ENCODE measurements at regions not wholly inside any gene's neighbourhood (a gene's known extent, or its start where the extent isn't known, plus 50 kb on each side); places are given as distances from the start of the nearest gene placed in this dataset.

DNA sequence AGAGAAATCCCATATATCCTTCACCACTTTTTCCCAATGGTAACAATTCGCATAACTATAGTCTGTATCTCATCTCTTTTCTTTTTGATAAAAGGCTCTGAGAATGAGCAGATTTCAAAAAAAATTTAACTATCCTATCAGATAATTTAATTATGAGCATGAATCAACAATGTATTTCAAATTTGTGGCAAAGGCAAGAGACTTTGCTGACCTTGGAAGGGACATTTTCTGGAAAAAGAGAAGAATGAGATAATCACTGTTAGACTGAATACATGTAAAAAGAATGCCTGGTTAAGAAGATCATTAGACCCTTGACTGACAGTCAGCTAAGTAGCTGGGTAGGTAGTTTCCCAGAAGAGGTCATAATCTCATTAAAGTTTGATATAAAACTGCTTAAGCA lies 428.4 kb upstream of the XYLT1 start:
- Histone ChIP-seq H3K4me1 (ENCODE audit: control insufficient read depth in 1 of 2, insufficient read depth in 2 of 2, low read length in 2 of 2) (no peaks in the 10 kb centered on the region), H3K27me3 (ENCODE audit: low read depth, low read length) (no peaks in the 10 kb centered on the region), H3K36me3 (ENCODE audit: control insufficient read depth in 1 of 2, insufficient read depth in 2 of 2, low read length in 2 of 2) (no peaks in the 10 kb centered on the region), H3K9me3 (ENCODE audit: control insufficient read depth in 1 of 2, low read length in 2 of 2) (peaks cover 0 to 1% of the 10 kb centered on the region in 2 donors), H3K4me3 (ENCODE audit: low read depth in 1 of 2, low read length in 2 of 2) (no peak overlapping the region), H3K27ac (ENCODE audit: low read length) (no peak overlapping the region)

DNA sequence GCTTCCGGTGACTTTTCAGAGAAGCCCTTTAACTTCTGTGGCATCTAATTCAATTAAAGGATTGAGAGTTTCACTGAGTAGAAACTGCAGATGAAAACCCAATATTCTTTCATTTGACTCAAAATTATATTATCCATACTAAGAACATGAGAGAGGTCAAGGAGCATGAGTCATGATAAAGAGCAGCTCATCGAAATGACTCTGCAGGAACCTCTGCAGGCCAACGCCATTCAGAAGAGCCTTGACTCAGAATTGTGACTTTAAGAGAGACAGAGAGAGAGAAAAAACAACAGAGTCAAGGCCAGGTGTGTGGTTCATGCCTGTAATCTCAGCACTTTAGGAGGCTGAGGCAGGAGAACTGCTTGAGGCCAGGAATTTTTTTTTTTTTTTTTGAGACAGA lies 417.2 kb upstream of the XYLT1 start:
- no peak overlapping the region for H3K4me3 ChIP-seq (ENCODE audit: low read depth in 1 of 2, low read length in 2 of 2)
- H3K27ac ChIP-seq (ENCODE audit: low read length), result no peak overlapping the region
- no peaks in the 10 kb centered on the region for H3K9me3 ChIP-seq (ENCODE audit: control insufficient read depth in 1 of 2, low read length in 2 of 2)
- H3K36me3 ChIP-seq (ENCODE audit: control insufficient read depth in 1 of 2, insufficient read depth in 2 of 2, low read length in 2 of 2), result no peaks in the 10 kb centered on the region
- no peaks in the 10 kb centered on the region for H3K4me1 ChIP-seq (ENCODE audit: control insufficient read depth in 1 of 2, insufficient read depth in 2 of 2, low read length in 2 of 2)
- H3K27me3 ChIP-seq (ENCODE audit: low read depth, low read length), result no peaks in the 10 kb centered on the region

DNA sequence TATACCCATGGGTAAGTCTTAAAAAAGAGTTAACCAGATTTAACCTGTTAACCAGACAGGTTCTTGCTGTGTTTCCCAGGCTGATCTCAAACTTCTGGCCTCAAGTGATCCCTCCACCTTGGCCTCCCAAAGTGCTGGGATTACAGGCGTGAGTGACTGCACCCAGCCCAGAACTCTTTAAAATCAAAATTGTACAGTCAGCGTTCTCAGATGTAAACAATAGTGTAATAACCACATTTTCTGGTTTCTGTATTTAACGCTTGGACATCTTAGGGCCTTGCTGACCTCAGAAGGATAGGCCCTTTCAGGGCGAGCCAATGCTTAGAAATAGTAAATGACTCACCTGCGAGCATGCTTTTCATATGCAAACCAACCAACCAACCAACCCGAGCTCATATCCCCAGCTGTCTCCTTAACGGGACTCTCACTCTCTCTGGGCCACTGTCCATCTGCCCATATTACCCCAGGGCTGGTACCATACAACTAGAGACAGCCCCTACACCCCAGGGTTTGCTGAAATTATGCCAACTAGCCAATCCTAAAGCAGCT lies 415.0 kb upstream of the XYLT1 start:
- no peaks in the 10 kb centered on the region for H3K27me3 ChIP-seq (ENCODE audit: low read depth, low read length)
- H3K27ac ChIP-seq (ENCODE audit: low read length), result no peak overlapping the region
- H3K4me1 ChIP-seq (ENCODE audit: control insufficient read depth in 1 of 2, insufficient read depth in 2 of 2, low read length in 2 of 2), result no peaks in the 10 kb centered on the region
- H3K36me3 ChIP-seq (ENCODE audit: control insufficient read depth in 1 of 2, insufficient read depth in 2 of 2, low read length in 2 of 2), result no peaks in the 10 kb centered on the region
- no peak overlapping the region for H3K4me3 ChIP-seq (ENCODE audit: low read depth in 1 of 2, low read length in 2 of 2)
- no peaks in the 10 kb centered on the region for H3K9me3 ChIP-seq (ENCODE audit: control insufficient read depth in 1 of 2, low read length in 2 of 2)

DNA sequence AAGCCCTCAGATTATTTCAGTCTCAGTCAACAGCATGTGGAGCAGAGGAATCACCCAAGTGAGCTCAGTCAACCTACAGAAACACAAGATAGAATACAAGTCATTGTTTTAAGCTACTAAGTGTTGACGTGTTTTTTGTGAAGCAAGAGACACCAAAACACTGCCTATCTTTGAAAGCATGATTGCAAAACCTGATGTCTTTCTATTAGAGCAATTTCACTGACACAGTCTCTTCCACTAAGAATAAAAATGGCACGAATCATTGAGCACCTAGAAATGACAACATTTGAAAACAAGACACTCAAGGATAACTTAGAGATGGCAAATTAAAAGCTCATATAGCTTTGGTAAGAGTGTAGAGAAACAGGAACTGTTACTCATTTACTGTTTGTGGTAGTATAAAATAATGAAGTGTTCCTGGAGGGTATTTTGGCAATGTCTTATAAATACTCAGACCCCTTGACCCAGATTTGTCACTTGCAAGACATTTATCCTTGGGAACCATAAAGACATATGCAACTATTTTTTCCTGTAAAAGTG lies 407.1 kb upstream of the XYLT1 start:
- no peak overlapping the region for H3K27ac ChIP-seq (ENCODE audit: low read length)
- no peaks in the 10 kb centered on the region for H3K36me3 ChIP-seq (ENCODE audit: control insufficient read depth in 1 of 2, insufficient read depth in 2 of 2, low read length in 2 of 2)
- no peaks in the 10 kb centered on the region for H3K9me3 ChIP-seq (ENCODE audit: control insufficient read depth in 1 of 2, low read length in 2 of 2)
- H3K27me3 ChIP-seq (ENCODE audit: low read depth, low read length), result no peaks in the 10 kb centered on the region
- H3K4me1 ChIP-seq (ENCODE audit: control insufficient read depth in 1 of 2, insufficient read depth in 2 of 2, low read length in 2 of 2), result no peaks in the 10 kb centered on the region
- no peak overlapping the region for H3K4me3 ChIP-seq (ENCODE audit: low read depth in 1 of 2, low read length in 2 of 2)

DNA sequence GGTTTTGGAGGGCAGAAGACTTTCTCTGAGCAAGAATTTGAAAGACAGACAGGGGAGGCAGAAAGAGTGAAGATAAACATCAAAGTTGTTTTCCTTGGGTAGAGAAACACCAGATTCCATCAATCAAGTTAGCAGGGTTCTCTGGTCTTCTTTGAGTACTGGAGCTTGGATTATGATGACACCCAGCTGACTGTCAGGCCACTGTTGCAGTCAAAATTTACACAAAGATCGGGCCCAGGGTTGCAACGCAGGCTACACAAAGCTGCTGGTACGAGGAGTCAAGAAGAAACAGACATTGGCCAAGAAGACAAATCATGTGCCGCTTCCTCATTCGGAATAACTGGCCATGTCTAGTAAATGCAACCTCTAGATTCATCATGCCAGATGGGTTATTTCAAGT lies 396.2 kb upstream of the XYLT1 start:
- Histone ChIP-seq H3K9me3 (ENCODE audit: control insufficient read depth in 1 of 2, low read length in 2 of 2) (no peaks in the 10 kb centered on the region), H3K4me3 (ENCODE audit: low read depth in 1 of 2, low read length in 2 of 2) (no peak overlapping the region), H3K36me3 (ENCODE audit: control insufficient read depth in 1 of 2, insufficient read depth in 2 of 2, low read length in 2 of 2) (no peaks in the 10 kb centered on the region), H3K27ac (ENCODE audit: low read length) (no peak overlapping the region), H3K4me1 (ENCODE audit: control insufficient read depth in 1 of 2, insufficient read depth in 2 of 2, low read length in 2 of 2) (no peaks in the 10 kb centered on the region), H3K27me3 (ENCODE audit: low read depth, low read length) (no peaks in the 10 kb centered on the region)

DNA sequence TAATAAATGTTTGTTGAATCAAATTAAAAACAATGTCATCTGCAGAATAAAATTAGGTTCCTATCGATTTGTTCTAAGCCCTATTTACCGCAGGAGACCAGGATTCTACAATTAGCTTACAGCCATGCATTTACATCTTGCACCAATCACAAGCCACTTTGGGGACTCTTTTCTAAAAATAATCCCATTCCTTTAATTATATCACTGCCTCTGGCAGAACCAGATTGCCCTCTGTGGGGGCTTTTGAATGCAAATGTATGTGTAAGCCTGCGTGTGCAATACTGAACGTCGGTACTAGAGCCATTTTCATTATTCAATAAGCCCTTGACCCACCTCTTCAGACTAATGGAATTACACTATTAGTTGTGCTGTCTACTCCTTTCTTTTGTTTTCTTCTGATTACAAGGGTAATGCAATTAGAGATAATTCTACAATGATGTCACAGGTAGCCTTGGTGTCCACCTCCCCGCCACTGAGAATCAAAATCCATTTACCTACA lies 391.3 kb upstream of the XYLT1 start:
- no peak overlapping the region for H3K4me3 ChIP-seq (ENCODE audit: low read depth in 1 of 2, low read length in 2 of 2)
- H3K27ac ChIP-seq (ENCODE audit: low read length), result no peak overlapping the region
- no peaks in the 10 kb centered on the region for H3K27me3 ChIP-seq (ENCODE audit: low read depth, low read length)
- no peaks in the 10 kb centered on the region for H3K36me3 ChIP-seq (ENCODE audit: control insufficient read depth in 1 of 2, insufficient read depth in 2 of 2, low read length in 2 of 2)
- no peaks in the 10 kb centered on the region for H3K4me1 ChIP-seq (ENCODE audit: control insufficient read depth in 1 of 2, insufficient read depth in 2 of 2, low read length in 2 of 2)
- H3K9me3 ChIP-seq (ENCODE audit: control insufficient read depth in 1 of 2, low read length in 2 of 2), result no peaks in the 10 kb centered on the region

DNA sequence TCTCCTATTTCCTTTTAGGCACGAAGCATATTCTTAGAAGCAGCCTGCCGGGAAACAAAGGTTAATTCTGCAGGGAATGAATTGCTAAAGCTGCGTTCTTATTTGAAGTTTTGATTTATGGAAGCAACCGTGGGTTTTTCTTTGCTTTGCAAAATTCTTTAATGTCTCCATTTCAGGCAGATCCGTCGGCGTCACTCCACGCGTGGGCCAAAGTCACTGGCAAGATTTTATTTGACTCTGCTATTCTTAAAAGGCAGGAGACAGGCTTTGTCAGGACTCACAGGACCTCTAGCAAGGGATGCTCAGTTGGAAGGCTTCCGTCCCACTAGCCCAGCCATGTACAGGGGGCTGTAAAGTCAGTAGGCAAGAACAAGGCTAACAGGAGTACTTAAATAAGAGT lies 387.3 kb upstream of the XYLT1 start:
- H3K9me3 ChIP-seq (ENCODE audit: control insufficient read depth in 1 of 2, low read length in 2 of 2), result peaks cover 0 to 4% of the 10 kb centered on the region in 2 donors
- H3K27ac ChIP-seq (ENCODE audit: low read length), result no peak overlapping the region
- H3K36me3 ChIP-seq (ENCODE audit: control insufficient read depth in 1 of 2, insufficient read depth in 2 of 2, low read length in 2 of 2), result no peaks in the 10 kb centered on the region
- H3K4me3 ChIP-seq (ENCODE audit: low read depth in 1 of 2, low read length in 2 of 2), result no peak overlapping the region
- H3K4me1 ChIP-seq (ENCODE audit: control insufficient read depth in 1 of 2, insufficient read depth in 2 of 2, low read length in 2 of 2), result no peaks in the 10 kb centered on the region
- no peaks in the 10 kb centered on the region for H3K27me3 ChIP-seq (ENCODE audit: low read depth, low read length)

DNA sequence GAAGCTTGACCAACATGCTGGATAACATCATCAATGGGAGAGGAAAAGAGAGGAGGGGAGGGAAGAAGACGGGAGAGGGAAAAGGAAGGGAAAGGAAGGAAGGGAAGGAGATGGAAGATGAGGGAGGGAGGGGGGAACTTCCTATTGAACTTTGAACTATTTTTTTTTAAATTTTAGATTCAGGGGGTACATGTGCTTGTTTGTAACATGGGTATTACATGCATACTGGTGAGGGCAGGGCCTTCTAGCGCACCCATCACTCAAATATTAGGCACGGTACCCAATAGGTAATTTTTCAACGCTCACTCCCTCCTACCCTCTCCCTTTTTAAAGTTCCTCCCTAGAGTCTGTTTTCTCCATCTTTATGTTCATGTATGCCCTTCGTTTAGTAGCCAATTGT lies 383.2 kb upstream of the XYLT1 start:
- no peak overlapping the region for H3K4me3 ChIP-seq (ENCODE audit: low read depth in 1 of 2, low read length in 2 of 2)
- no peak overlapping the region for H3K27ac ChIP-seq (ENCODE audit: low read length)
- H3K36me3 ChIP-seq (ENCODE audit: control insufficient read depth in 1 of 2, insufficient read depth in 2 of 2, low read length in 2 of 2), result no peaks in the 10 kb centered on the region
- peaks cover 0 to 4% of the 10 kb centered on the region in 2 donors for H3K9me3 ChIP-seq (ENCODE audit: control insufficient read depth in 1 of 2, low read length in 2 of 2)
- no peaks in the 10 kb centered on the region for H3K27me3 ChIP-seq (ENCODE audit: low read depth, low read length)
- H3K4me1 ChIP-seq (ENCODE audit: control insufficient read depth in 1 of 2, insufficient read depth in 2 of 2, low read length in 2 of 2), result no peaks in the 10 kb centered on the region

DNA sequence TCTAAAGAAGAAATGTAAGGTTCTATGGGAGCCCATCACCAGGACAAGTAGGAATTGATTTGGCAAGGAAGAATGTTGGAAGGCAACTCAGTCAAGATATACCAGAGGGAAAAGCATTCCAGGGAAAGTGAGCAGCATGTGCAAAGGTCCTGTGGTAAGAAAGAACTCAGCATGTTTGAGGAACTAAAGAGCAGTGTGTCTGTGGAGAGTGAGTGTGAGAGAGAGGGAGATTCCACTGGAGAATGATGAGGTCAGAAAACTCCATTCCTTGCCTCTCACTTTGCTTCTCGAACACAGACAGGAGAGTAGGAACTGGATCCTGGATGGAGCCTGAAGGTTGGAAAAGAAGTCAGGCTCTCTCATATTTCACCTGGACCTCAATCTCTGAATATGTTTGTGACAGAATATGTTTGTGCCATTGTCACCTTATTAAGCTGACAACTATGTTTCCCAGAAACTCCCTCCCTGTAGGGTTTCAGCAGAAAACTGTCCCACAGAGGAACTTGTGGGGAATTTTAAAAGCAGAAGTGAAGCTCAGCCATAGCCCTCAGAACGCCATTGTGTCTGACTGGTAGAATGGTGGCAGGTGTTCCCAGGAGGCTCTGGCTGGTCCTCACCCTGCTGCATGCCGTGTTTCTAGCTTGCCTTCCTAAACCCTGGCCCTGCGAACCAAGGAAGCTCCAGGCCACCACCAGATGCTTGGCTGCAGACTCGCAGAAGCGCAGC lies 382.4 kb upstream of the XYLT1 start:
- no peaks in the 10 kb centered on the region for H3K4me1 ChIP-seq (ENCODE audit: control insufficient read depth in 1 of 2, insufficient read depth in 2 of 2, low read length in 2 of 2)
- H3K27me3 ChIP-seq (ENCODE audit: low read depth, low read length), result no peaks in the 10 kb centered on the region
- H3K36me3 ChIP-seq (ENCODE audit: control insufficient read depth in 1 of 2, insufficient read depth in 2 of 2, low read length in 2 of 2), result no peaks in the 10 kb centered on the region
- H3K27ac ChIP-seq (ENCODE audit: low read length), result no peak overlapping the region
- H3K9me3 ChIP-seq (ENCODE audit: control insufficient read depth in 1 of 2, low read length in 2 of 2), result peaks cover 0 to 4% of the 10 kb centered on the region in 2 donors
- H3K4me3 ChIP-seq (ENCODE audit: low read depth in 1 of 2, low read length in 2 of 2), result no peak overlapping the region

DNA sequence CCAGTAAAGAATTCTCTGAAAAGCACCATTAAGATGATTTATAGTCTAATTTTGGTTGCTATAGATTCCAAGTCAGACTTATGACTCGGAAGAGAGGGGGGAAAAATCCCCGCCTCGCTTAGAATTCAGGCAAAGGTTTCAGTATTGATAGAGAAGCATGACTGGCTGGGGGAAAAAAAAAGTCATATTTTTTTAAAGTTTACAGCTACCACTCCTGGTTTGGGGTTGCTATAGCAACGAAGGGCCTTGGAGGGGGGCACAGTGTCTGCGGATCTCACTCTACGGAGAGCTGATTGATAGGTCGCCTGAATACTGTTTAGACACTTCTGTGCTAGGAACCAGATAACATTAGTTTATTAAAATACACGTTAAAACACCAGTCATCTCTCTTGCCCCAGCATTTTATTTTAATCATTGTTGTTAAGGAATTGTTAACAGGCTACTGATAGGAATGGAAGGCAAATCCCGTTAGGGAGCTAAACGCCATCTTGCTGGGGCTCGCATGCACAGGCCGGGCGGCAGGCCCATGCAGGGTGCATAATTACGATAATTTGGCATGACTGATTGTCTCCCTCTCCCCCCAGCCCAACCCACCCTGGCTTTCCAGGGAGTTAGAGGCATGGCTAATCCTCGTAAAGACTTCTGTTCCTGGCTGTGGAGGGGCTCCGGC lies 380.0 kb upstream of the XYLT1 start:
- Histone ChIP-seq H3K36me3 (ENCODE audit: control insufficient read depth in 1 of 2, insufficient read depth in 2 of 2, low read length in 2 of 2) (no peaks in the 10 kb centered on the region), H3K9me3 (ENCODE audit: control insufficient read depth in 1 of 2, low read length in 2 of 2) (peaks cover 0 to 4% of the 10 kb centered on the region in 2 donors), H3K4me3 (ENCODE audit: low read depth in 1 of 2, low read length in 2 of 2) (no peak overlapping the region), H3K4me1 (ENCODE audit: control insufficient read depth in 1 of 2, insufficient read depth in 2 of 2, low read length in 2 of 2) (no peaks in the 10 kb centered on the region), H3K27ac (ENCODE audit: low read length) (no peak overlapping the region), H3K27me3 (ENCODE audit: low read depth, low read length) (no peaks in the 10 kb centered on the region)

DNA sequence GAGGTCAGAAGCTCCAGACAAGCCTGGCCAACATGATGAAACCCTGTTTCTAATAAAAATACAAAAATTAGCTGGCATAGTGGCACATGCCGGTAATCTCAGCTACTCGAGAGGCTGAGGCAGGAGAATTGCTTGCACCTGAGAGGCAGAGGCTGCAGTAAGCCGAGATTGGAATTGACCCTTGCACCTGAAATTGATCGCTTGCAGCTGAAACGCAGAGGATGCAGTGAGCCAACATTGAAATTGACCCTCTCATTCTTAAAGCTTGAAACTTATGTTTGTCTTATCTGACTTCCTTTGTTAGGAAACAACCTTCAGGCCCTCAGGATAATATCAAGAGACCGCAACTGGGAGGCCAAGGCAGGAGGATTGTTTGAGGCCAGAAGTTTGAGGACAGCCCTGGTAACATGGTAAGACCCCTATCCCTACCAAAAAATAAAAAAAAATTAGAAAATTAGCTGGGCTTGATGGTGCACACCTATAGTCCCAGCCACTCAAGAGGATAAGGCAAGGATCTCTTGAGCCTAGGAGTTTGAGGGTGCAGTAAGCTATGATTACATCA lies 376.6 kb upstream of the XYLT1 start:
- Histone ChIP-seq H3K4me1 (ENCODE audit: control insufficient read depth in 1 of 2, insufficient read depth in 2 of 2, low read length in 2 of 2) (no peaks in the 10 kb centered on the region), H3K36me3 (ENCODE audit: control insufficient read depth in 1 of 2, insufficient read depth in 2 of 2, low read length in 2 of 2) (no peaks in the 10 kb centered on the region), H3K27me3 (ENCODE audit: low read depth, low read length) (no peaks in the 10 kb centered on the region), H3K27ac (ENCODE audit: low read length) (no peak overlapping the region), H3K9me3 (ENCODE audit: control insufficient read depth in 1 of 2, low read length in 2 of 2) (no peaks in the 10 kb centered on the region), H3K4me3 (ENCODE audit: low read depth in 1 of 2, low read length in 2 of 2) (no peak overlapping the region)
